ENCODE measurements at regions not wholly inside any gene's neighbourhood (a gene's known extent, or its start where the extent isn't known, plus 50 kb on each side); places are given as distances from the start of the nearest gene placed in this dataset.

GRCh38 chr5:165906871-165907270 is 2384.6 kb upstream of the WWC1 start:
- TF ChIP-seq SP1 (IDR thresholded peaks at IDR 0.05) (no peak), SP1 (CRISPR knock-in tag; IDR thresholded peaks at IDR 0.05) (no peak), ZNF570 (CRISPR knock-in tag; IDR thresholded peaks at IDR 0.05; ENCODE audit: borderline replicate concordance) (no peak), KDM6A (CRISPR knock-in tag; IDR thresholded peaks at IDR 0.05; ENCODE audit: low read depth) (no peak)
- TF ChIP-seq, protein P1, sequence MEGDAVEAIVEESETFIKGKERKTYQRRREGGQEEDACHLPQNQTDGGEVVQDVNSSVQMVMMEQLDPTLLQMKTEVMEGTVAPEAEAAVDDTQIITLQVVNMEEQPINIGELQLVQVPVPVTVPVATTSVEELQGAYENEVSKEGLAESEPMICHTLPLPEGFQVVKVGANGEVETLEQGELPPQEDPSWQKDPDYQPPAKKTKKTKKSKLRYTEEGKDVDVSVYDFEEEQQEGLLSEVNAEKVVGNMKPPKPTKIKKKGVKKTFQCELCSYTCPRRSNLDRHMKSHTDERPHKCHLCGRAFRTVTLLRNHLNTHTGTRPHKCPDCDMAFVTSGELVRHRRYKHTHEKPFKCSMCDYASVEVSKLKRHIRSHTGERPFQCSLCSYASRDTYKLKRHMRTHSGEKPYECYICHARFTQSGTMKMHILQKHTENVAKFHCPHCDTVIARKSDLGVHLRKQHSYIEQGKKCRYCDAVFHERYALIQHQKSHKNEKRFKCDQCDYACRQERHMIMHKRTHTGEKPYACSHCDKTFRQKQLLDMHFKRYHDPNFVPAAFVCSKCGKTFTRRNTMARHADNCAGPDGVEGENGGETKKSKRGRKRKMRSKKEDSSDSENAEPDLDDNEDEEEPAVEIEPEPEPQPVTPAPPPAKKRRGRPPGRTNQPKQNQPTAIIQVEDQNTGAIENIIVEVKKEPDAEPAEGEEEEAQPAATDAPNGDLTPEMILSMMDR (CRISPR knock-in tag; IDR thresholded peaks at IDR 0.05) = no peak
